ENCODE measurements at regions not wholly inside any gene's neighbourhood (a gene's known extent, or its start where the extent isn't known, plus 50 kb on each side); places are given as distances from the start of the nearest gene placed in this dataset.

DNA sequence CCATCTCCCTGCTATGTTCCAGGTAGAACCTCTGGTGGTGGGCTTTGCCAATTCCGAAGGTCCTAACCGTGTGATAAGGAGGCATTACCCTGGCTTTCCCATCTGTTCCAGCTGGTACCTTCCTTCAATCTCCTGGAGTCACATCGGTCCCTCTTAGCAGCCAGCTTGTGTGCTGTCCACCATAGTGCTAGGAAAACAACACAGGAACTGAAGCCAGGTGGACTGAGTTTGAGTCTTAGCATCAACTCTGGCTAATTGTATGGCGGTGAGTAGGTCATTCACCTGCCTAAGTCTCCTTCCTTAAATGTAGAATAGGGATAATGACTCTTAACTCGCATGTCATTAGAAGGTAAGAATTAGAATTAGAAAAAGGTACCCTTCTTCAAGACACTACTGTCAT is 159.6 kb upstream of the E2F8 start:
- TF ChIP-seq, protein P1, sequence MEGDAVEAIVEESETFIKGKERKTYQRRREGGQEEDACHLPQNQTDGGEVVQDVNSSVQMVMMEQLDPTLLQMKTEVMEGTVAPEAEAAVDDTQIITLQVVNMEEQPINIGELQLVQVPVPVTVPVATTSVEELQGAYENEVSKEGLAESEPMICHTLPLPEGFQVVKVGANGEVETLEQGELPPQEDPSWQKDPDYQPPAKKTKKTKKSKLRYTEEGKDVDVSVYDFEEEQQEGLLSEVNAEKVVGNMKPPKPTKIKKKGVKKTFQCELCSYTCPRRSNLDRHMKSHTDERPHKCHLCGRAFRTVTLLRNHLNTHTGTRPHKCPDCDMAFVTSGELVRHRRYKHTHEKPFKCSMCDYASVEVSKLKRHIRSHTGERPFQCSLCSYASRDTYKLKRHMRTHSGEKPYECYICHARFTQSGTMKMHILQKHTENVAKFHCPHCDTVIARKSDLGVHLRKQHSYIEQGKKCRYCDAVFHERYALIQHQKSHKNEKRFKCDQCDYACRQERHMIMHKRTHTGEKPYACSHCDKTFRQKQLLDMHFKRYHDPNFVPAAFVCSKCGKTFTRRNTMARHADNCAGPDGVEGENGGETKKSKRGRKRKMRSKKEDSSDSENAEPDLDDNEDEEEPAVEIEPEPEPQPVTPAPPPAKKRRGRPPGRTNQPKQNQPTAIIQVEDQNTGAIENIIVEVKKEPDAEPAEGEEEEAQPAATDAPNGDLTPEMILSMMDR (IDR thresholded peaks at IDR 0.05; ENCODE audit: poor library complexity, severe bottlenecking): no peak
- Histone ChIP-seq H3K4me1 (ENCODE audit: insufficient read depth, poor library complexity, severe bottlenecking) (peaks cover 9% of the 10 kb centered on the region), H3K27ac (ENCODE audit: poor library complexity, severe bottlenecking) (no peak overlapping the region), H3K27me3 (ENCODE audit: insufficient read depth, poor library complexity, severe bottlenecking) (no peaks in the 10 kb centered on the region), H3K9me3 (ENCODE audit: severe bottlenecking) (no peaks in the 10 kb centered on the region), H3K36me3 (ENCODE audit: low read depth) (no peaks in the 10 kb centered on the region), H3K4me3 (ENCODE audit: severe bottlenecking) (no peak overlapping the region)
- DNase-seq (ENCODE audit: low spot score) (no peak), ATAC-seq (ENCODE audit: low read depth) (no peak)

DNA sequence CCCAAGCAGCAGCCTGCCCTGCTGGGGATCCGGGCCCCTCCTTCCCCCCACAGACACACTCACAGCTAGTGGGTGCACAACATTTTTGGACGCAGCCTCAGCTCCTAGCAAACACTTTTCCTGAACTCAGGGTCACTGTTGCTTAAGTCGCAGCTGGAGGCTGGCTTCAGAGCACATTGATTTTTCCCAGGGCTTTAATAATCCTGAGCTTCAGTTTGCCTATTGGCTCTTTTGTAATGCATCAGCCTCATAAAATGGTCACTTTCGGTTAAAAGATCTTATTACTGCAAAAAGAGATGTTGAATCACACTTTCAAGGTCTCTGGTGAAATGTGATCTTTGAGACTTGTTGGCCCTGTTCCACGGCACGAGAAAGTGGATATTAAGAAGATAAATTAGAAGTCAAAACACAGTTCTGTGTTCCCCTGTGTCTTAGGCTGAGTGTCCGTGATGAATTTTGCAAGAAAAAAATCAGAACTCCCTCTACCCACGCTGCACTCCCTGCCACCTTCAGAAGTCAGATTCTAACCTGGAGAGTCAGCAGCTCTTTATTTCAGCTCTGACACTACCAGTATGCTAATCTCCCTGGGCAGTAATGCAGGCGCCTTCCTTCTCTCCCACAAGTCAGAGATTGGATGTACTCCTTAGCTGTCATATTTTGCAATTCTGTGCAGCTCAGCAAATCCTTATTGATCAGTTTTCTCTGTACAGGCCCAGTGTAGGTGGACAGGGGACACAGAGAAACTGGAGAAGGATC is 158.2 kb upstream of the E2F8 start:
- DNase-seq (ENCODE audit: low spot score): no peak
- H3K9me3 ChIP-seq (ENCODE audit: severe bottlenecking): no peaks in the 10 kb centered on the region
- no peaks in the 10 kb centered on the region for H3K27me3 ChIP-seq (ENCODE audit: insufficient read depth, poor library complexity, severe bottlenecking)
- peaks cover 9% of the 10 kb centered on the region for H3K4me1 ChIP-seq (ENCODE audit: insufficient read depth, poor library complexity, severe bottlenecking)
- peak; percentile 72 for ATAC-seq (ENCODE audit: low read depth)
- no peak overlapping the region for H3K27ac ChIP-seq (ENCODE audit: poor library complexity, severe bottlenecking)
- no peak overlapping the region for H3K4me3 ChIP-seq (ENCODE audit: severe bottlenecking)
- TF ChIP-seq, protein P1 (IDR thresholded peaks at IDR 0.05; ENCODE audit: poor library complexity, severe bottlenecking): no peak
- H3K36me3 ChIP-seq (ENCODE audit: low read depth): no peaks in the 10 kb centered on the region

DNA sequence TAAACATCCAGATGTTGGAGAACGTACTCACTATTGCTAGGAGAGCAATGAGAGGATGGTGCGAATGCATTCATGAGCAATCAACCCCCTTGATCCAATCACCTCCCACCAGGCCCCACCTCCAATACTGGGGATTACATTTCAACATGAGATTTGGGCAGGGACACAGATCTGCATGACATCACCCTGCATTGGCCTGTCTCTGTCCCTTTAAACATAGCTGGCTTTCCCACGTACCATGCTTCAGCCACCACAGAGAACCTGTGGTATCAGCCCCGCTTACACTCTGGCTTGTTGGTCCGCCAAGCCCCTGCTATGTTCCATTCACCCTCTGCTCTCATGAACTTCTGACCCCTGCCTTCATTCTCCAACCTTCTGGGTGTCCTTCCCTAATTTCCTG is 157.5 kb upstream of the E2F8 start:
- Histone ChIP-seq H3K9me3 (ENCODE audit: severe bottlenecking) (no peaks in the 10 kb centered on the region), H3K4me3 (ENCODE audit: severe bottlenecking) (no peak overlapping the region), H3K4me1 (ENCODE audit: insufficient read depth, poor library complexity, severe bottlenecking) (peaks cover 9% of the 10 kb centered on the region), H3K27me3 (ENCODE audit: insufficient read depth, poor library complexity, severe bottlenecking) (no peaks in the 10 kb centered on the region), H3K27ac (ENCODE audit: poor library complexity, severe bottlenecking) (no peak overlapping the region), H3K36me3 (ENCODE audit: low read depth) (no peaks in the 10 kb centered on the region)
- DNase-seq (ENCODE audit: low spot score) (no peak), ATAC-seq (ENCODE audit: low read depth) (no peak)
- TF ChIP-seq, protein P1 (IDR thresholded peaks at IDR 0.05; ENCODE audit: poor library complexity, severe bottlenecking): no peak

DNA sequence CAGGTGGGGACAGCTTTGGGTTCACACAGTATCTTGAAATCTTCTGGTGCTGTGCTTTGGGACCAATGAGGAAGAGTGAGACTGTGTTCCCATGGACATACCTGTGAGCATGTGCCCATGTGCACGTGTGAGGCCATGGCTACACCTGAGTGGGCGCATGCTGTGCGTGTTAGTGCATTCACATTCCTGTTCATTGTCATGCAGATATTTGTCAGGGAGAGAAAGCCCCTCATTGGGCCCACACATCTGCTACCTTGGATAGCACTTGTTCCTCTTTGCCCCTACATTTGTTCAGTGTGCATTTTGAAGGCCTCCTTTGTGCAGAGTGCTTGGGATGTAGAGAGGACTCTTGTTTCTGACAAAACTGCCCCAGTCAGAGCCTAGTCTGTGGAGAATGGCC is 154.3 kb upstream of the E2F8 start:
- ATAC-seq (ENCODE audit: low read depth) (no peak), DNase-seq (ENCODE audit: low spot score) (no peak)
- Histone ChIP-seq H3K9me3 (ENCODE audit: severe bottlenecking) (no peaks in the 10 kb centered on the region), H3K27me3 (ENCODE audit: insufficient read depth, poor library complexity, severe bottlenecking) (no peaks in the 10 kb centered on the region), H3K36me3 (ENCODE audit: low read depth) (no peaks in the 10 kb centered on the region), H3K27ac (ENCODE audit: poor library complexity, severe bottlenecking) (no peak overlapping the region), H3K4me1 (ENCODE audit: insufficient read depth, poor library complexity, severe bottlenecking) (peaks cover 9% of the 10 kb centered on the region), H3K4me3 (ENCODE audit: severe bottlenecking) (no peak overlapping the region)
- TF ChIP-seq, protein P1 (IDR thresholded peaks at IDR 0.05; ENCODE audit: poor library complexity, severe bottlenecking): no peak

DNA sequence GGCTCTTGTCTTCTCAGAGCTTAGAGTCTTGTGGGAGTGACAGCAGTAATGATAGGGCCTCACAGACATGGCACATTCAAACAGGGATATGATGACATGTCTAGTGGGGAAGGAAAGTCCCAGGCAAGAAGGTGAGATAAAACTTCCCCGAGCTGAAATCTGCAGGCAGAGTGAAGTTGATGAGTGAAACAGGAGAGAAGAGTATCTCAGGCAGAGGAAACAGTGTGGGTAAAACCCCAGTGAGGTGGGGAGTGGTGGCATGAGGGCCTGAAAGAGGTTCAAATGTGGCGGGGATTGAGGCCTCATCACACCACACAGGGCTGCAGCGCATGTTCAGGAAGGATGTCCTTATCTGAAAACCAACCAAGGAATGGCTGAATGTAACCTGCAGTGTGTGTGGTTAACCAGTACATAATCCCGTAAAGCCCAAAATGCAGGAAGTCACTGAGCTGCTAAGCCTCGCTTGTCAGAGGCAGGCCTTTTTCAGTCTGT is 153.8 kb upstream of the E2F8 start:
- TF ChIP-seq, protein P1 (IDR thresholded peaks at IDR 0.05; ENCODE audit: poor library complexity, severe bottlenecking): no peak
- Histone ChIP-seq H3K36me3 (ENCODE audit: low read depth) (no peaks in the 10 kb centered on the region), H3K27me3 (ENCODE audit: insufficient read depth, poor library complexity, severe bottlenecking) (no peaks in the 10 kb centered on the region), H3K4me3 (ENCODE audit: severe bottlenecking) (no peak overlapping the region), H3K9me3 (ENCODE audit: severe bottlenecking) (no peaks in the 10 kb centered on the region), H3K4me1 (ENCODE audit: insufficient read depth, poor library complexity, severe bottlenecking) (peaks cover 9% of the 10 kb centered on the region), H3K27ac (ENCODE audit: poor library complexity, severe bottlenecking) (no peak overlapping the region)
- no peak for DNase-seq (ENCODE audit: low spot score)
- ATAC-seq (ENCODE audit: low read depth): no peak

Measured in RWPE2 (cell line).